ENCODE measurements at regions not wholly inside any gene's neighbourhood (a gene's known extent, or its start where the extent isn't known, plus 50 kb on each side); places are given as distances from the start of the nearest gene placed in this dataset.
A peak's percentile ranks its signal among the peaks of the same experiment; 100 is the strongest.
"Not testable (repeated sequence)": the region's sequence is repeated elsewhere in the genome, so short reads cannot be mapped to it uniquely, and the experiment has no call there.

GRCh38 chr2:174673440-174673839, 75.8 kb upstream of the WIPF1 start:
- intact Hi-C loops (cut with DNase I): no loop called here
- DNase-seq: peak in 2 of 42 donors; percentile 16 to 57

DNA sequence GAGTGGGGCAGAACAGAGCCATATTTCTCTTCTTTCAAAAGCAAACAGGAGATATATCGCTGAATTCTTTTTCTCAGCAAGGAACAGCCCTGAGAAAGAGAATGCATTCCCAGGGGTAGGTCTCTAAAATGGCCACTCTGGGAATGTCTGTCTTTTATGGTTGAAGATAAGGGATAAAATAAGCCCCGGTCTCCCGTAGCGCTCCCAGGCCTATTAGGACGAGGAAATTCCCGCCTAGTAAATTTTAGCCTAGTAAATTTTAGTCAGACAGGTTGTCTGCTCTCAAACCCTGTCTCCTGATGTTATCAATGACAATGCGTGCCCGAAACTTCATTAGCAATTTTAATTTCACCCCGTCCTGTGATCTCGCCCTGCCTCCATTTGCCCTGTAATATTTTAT, 73.9 kb upstream of the WIPF1 start:
- DNase-seq; intact Hi-C loops (cut with DNase I): not testable (repeated sequence)

- intact Hi-C loops (cut with DNase I): no loop called here
- DNase-seq: peak in 12 of 42 donors; percentile 16 to 61 (median 36)
Measured at GRCh38 chr2:174670446-174670845, 72.8 kb upstream of the WIPF1 start.

- no peak for DNase-seq
- intact Hi-C loops (cut with DNase I): no loop called here
Measured at GRCh38 chr2:174669336-174669735, 71.7 kb upstream of the WIPF1 start.

- DNase-seq: no peak
- intact Hi-C loops (cut with DNase I): no loop called here
Measured at GRCh38 chr2:174668075-174668474, 70.5 kb upstream of the WIPF1 start.

DNA sequence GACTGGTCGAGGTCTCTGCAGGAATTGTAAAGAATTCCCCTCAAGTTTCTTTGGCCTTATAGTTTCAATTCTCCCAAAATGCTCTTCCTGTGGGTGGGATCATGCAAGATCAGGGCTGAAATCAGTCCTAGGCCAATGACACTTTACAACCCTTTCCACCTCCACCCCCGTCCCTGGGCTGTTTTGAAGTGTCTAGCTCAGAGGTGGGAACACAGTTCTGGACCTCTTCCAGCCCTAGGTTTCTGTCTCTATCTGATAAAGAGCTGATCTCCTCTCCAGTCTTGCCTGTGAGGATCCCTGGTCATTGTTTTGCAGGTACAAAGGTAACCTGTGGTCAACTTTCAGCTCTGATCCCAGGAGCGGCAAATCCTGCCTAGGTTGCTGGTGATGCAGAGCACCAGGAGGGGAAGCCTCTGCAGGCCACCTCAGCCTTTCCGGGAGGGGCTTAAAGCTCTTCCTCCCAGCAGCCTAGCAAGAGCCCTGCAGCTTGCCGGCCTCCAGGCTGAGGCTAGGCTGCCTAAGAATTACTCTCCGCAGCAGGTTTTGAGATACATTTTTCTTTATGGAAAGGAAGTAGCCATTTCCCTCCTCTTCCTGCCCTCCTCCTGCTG, 69.8 kb upstream of the WIPF1 start:
- peak in 2 of 42 donors; percentile 38 to 40 for DNase-seq
- intact Hi-C loops (cut with DNase I): no loop called here

DNA sequence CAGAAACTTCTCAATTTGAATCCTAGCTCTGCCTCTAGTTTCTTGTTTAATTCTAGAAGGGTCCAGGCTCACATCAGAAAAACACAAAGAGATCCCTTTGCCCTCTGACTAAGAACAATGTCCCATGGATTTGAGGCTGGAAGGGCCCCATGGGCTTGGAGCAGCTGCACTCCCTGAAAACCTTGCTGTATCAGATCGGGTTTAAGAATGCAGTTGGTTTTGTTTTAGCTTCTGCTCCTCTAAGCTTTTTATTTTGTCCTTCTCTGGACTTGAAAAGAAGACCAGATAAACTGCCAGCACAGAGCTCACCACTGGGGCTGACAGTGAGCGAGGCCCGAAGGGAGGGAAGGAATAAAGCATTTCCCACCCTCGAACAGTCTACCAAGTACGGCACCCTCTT, 69.2 kb upstream of the WIPF1 start:
- DNase-seq: peak in 36 of 42 donors; percentile 18 to 75 (median 46)
- intact Hi-C loops (cut with DNase I): no loop called here

DNA sequence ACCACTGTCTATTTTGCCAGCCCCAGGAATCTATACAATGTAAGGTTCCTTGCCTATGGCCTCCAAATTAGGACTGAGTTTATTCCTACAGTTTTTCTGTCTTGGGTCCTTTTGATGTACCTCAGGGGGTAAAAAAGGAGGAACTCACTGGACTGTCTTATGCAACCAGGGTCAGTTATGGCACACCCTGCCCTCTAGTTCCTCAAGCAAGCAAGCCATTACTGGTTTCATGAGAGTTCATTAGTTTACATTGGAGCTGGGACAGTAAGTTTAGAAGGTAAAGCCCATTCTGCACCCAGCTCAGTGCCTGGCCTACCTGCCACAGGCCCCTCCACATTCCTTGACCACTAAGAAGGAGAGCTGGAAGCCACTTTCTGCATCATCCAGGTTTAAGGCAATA, 68.7 kb upstream of the WIPF1 start:
- DNase-seq: peak in 5 of 42 donors; percentile 9 to 55 (median 38)
- intact Hi-C loops (cut with DNase I): no loop called here

- DNase-seq: peak in 30 of 42 donors; percentile 14 to 69 (median 44)
- intact Hi-C loops (cut with DNase I): no loop called here
Measured at GRCh38 chr2:174664084-174664759, 66.6 kb upstream of the WIPF1 start.

DNA sequence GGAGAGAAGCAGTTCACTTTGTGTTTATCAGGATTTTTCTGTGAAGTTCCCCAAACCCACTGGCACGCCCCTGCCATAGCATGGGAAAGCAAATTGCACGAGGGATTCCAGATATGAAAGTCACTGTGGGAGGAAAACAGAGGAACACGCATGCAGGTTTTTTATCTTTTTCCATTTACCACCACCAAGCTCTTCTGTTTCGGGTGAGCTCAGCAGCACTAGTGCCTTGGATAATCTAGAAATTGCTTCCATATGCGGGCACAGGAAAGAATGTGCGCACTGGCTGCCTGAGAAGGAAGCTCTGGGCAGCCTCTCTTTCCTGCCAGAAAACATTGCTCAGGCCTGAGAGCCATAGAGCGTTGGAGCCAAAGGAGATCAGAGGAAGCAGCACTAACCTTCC, 65.9 kb upstream of the WIPF1 start:
- intact Hi-C loops (cut with DNase I): no loop called here
- peak in 2 of 42 donors; percentile 13 to 23 for DNase-seq

DNA sequence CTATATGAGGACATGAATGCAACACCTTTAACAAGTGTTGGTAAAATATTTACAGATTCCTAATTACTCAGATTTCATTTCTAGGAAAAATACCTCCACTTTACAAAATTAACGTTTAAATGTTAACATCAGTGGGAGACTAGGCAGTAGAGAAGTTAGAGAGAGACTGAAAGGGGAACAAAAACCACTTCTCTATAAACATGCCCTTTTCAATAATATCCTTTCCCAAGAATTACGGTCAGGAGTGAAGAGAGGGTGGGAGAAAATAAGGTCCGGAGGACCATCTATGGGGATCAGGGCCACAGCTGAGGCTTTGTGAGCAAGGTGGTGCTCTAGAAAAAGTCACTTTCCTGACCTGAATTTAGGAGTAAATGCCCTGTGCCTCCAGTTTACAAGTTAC, 65.3 kb upstream of the WIPF1 start:
- intact Hi-C loops (cut with DNase I): no loop called here
- no peak for DNase-seq

DNA sequence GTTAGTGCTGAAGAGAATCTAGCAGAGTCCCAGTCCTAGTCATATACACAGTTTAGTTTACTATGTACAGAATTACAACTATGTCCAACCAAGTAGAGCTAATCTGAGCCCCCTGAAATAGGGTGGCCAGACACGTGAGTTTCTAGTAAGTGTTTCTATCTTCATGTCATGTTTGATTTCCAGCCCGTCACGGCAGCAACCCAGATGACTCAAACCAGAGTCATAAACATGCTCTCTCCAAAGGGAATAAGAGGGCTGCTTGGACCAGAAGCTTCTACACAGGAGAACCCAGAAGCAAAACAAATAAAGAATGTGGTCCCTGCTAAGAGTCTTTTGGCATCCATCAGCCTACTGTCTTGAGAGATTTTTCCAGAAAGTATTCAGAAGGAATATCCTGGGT, 64.9 kb upstream of the WIPF1 start:
- intact Hi-C loops (cut with DNase I): no loop called here
- DNase-seq: no peak

GRCh38 chr2:174660984-174661675, 63.5 kb upstream of the WIPF1 start:
- intact Hi-C loops (cut with DNase I): no loop called here
- DNase-seq: no peak

- no peak for DNase-seq
- intact Hi-C loops (cut with DNase I): no loop called here
Measured at GRCh38 chr2:174659069-174659900, 61.7 kb upstream of the WIPF1 start.

GRCh38 chr2:174656676-174657176, 59.1 kb upstream of the WIPF1 start:
- DNase-seq: no peak
- intact Hi-C loops (cut with DNase I): no loop called here

GRCh38 chr2:174656035-174656434, 58.4 kb upstream of the WIPF1 start:
- intact Hi-C loops (cut with DNase I): no loop called here
- no peak for DNase-seq

DNA sequence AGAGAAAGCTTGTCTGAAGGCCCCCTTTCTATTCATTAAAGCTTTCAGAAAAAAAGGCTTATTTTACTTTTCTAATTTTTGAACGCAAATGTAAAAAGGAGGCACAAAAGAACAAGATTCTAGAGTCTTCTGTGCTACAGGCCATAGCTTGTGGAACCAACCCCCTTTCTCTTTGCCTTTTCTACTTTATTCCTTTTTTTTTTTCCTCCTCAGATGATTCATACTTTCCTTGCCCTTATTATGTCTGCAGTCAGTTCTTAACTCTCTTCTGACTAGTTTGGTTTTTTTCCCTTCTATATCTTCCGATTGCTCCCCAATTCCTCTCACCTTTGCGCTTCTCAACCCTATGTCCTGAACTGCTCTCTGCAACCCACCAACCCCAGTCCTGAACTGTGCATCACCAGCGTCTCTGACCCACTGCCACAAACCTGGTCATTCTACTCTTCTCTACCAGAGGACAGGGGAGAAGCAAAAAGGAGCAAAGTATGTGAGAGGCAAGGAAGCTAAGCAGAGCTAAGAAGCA, 56.9 kb upstream of the WIPF1 start:
- intact Hi-C loops (cut with DNase I): no loop called here
- DNase-seq: no peak

DNA sequence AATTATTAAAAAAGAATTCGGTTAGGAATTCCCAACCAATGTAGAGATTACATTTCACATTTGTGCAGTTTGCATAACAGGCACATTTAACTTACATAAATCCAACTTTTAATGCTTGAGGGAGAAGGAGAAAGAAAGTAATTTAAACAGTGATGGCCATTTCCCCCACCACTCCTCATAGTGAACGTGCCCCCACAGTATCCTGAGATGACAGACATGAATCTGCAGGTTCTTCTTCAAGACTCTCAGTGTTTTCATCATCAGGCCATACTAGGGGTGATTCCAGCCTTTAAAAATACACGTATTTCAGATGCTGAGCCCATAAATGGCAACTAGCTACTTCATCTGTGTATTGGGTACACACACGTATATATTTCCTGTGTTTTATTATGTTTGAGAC, 51.3 kb upstream of the WIPF1 start:
- intact Hi-C loops (cut with DNase I): no loop called here
- no peak for DNase-seq
